ENCODE measurements at regions not wholly inside any gene's neighbourhood (a gene's known extent, or its start where the extent isn't known, plus 50 kb on each side); places are given as distances from the start of the nearest gene placed in this dataset.

DNA sequence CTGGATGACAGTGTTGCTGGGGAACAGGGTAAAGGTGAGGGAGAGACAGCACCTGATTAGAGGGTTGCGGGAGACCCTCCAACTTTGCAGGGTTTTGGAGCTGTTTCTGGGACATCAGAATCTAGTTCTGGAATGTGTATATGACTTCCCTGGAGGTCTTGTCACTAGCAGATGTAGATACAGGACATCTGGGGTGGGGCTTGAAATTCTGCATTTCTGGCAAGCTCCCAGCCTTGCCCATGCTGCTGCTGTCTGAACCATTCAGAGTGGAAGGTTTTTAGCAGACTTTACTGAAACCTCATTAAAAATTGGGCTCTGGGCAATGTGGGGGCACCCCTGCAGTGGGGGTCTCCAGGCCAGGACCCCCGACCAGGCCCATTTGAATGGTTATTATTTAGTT is 220.3 kb upstream of the SKOR2 start:
- Histone ChIP-seq H3K9me3 (ENCODE audit: insufficient read depth, low read depth, low read length) (no peaks in the 10 kb centered on the region), H3K36me3 (ENCODE audit: insufficient read depth, low read length) (no peaks in the 10 kb centered on the region), H2AFZ (ENCODE audit: low read depth, low read length) (no peak overlapping the region), H3K9ac (ENCODE audit: low read length) (no peak overlapping the region), H3K79me2 (ENCODE audit: insufficient read depth, low read length) (no peaks in the 10 kb centered on the region), H3K4me2 (ENCODE audit: low read length) (no peak overlapping the region), H3K4me3 (ENCODE audit: insufficient read depth, low read depth, low read length) (no peak overlapping the region), H3K4me1 (ENCODE audit: insufficient read depth, low read length) (no peaks in the 10 kb centered on the region), H3K27me3 (ENCODE audit: insufficient read depth, low read length) (no peaks in the 10 kb centered on the region), H3K27ac (ENCODE audit: low read depth, low read length) (no peak overlapping the region), H4K20me1 (ENCODE audit: insufficient read depth, low read length) (no peaks in the 10 kb centered on the region)
- FAIRE-seq: no peak
- Mint-ChIP-seq H3K36me3 (ENCODE audit: low read depth, unreplicated experiment) (no peaks in the 10 kb centered on the region), H3K4me1 (ENCODE audit: low read depth, unreplicated experiment) (peaks cover 2% of the 10 kb centered on the region), H3K27me3 (ENCODE audit: low read depth, unreplicated experiment) (peaks cover 36% of the 10 kb centered on the region), H3K4me3 (ENCODE audit: unreplicated experiment) (no peak overlapping the region), H3K27ac (ENCODE audit: unreplicated experiment) (no peak overlapping the region), H3K9me3 (ENCODE audit: unreplicated experiment) (no peaks in the 10 kb centered on the region)
- DNase-seq (ENCODE audit: low read depth): no peak
- TF ChIP-seq, protein P1, sequence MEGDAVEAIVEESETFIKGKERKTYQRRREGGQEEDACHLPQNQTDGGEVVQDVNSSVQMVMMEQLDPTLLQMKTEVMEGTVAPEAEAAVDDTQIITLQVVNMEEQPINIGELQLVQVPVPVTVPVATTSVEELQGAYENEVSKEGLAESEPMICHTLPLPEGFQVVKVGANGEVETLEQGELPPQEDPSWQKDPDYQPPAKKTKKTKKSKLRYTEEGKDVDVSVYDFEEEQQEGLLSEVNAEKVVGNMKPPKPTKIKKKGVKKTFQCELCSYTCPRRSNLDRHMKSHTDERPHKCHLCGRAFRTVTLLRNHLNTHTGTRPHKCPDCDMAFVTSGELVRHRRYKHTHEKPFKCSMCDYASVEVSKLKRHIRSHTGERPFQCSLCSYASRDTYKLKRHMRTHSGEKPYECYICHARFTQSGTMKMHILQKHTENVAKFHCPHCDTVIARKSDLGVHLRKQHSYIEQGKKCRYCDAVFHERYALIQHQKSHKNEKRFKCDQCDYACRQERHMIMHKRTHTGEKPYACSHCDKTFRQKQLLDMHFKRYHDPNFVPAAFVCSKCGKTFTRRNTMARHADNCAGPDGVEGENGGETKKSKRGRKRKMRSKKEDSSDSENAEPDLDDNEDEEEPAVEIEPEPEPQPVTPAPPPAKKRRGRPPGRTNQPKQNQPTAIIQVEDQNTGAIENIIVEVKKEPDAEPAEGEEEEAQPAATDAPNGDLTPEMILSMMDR (IDR thresholded peaks at IDR 0.05; ENCODE audit: insufficient read depth, low read depth, low read length): no peak
- no peak for TF ChIP-seq EZH2 (IDR thresholded peaks at IDR 0.05; ENCODE audit: insufficient read depth, low read length)

DNA sequence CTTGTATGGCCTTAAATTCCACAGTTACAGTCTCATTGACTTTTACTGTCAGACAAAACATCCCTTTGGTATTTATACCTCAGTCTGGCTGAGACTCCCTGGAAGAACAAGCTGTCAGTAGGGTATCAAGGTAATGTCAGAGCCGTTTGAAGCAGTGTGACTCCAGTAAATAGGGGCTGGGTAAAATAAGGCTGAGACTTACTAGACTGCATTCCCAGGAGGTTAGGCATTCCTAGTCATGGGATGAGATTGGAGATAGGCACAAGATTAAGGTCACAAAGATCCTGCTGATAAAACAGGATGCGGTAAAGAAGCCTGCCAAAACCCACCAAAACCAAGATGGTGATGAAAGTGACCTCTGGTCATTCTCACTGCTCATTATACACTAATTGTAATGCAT is 219.5 kb upstream of the SKOR2 start:
- Histone ChIP-seq H3K79me2 (ENCODE audit: insufficient read depth, low read length) (no peaks in the 10 kb centered on the region), H3K9me3 (ENCODE audit: insufficient read depth, low read depth, low read length) (no peaks in the 10 kb centered on the region), H3K4me3 (ENCODE audit: insufficient read depth, low read depth, low read length) (no peak overlapping the region), H4K20me1 (ENCODE audit: insufficient read depth, low read length) (no peaks in the 10 kb centered on the region), H3K4me1 (ENCODE audit: insufficient read depth, low read length) (no peaks in the 10 kb centered on the region), H3K27me3 (ENCODE audit: insufficient read depth, low read length) (no peaks in the 10 kb centered on the region), H3K36me3 (ENCODE audit: insufficient read depth, low read length) (no peaks in the 10 kb centered on the region), H2AFZ (ENCODE audit: low read depth, low read length) (no peak overlapping the region), H3K4me2 (ENCODE audit: low read length) (no peak overlapping the region), H3K9ac (ENCODE audit: low read length) (no peak overlapping the region), H3K27ac (ENCODE audit: low read depth, low read length) (no peak overlapping the region)
- Mint-ChIP-seq H3K36me3 (ENCODE audit: low read depth, unreplicated experiment) (no peaks in the 10 kb centered on the region), H3K4me3 (ENCODE audit: unreplicated experiment) (no peak overlapping the region), H3K27ac (ENCODE audit: unreplicated experiment) (no peak overlapping the region), H3K9me3 (ENCODE audit: unreplicated experiment) (no peaks in the 10 kb centered on the region), H3K4me1 (ENCODE audit: low read depth, unreplicated experiment) (peaks cover 2% of the 10 kb centered on the region), H3K27me3 (ENCODE audit: low read depth, unreplicated experiment) (peaks cover 32% of the 10 kb centered on the region)
- TF ChIP-seq, protein P1 (IDR thresholded peaks at IDR 0.05; ENCODE audit: insufficient read depth, low read depth, low read length): no peak
- no peak for TF ChIP-seq EZH2 (IDR thresholded peaks at IDR 0.05; ENCODE audit: insufficient read depth, low read length)
- DNase-seq (ENCODE audit: low read depth): no peak
- FAIRE-seq: no peak

DNA sequence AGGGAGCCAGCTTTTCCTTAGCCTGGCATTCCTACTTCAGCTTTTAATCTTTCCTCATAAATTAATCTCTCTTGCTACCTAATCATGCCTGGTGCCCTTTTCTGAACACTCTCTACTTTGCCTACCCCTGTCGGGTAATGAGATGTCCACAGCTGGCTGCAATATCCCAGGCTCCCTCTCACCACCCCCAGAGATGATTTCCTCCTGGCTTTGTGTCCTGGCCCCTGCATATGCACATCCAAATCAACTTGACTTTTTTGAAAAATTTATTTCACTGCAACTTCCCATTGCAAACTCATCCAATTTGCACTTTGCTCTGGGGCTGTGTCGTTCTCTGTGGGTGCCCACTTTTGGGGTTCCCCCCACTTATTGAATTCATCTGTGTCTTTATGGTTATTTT is 218.1 kb upstream of the SKOR2 start:
- no peaks in the 10 kb centered on the region for H3K36me3 Mint-ChIP-seq (ENCODE audit: low read depth, unreplicated experiment)
- no peak for DNase-seq (ENCODE audit: low read depth)
- Histone ChIP-seq H3K4me3 (ENCODE audit: insufficient read depth, low read depth, low read length) (no peak overlapping the region), H3K36me3 (ENCODE audit: insufficient read depth, low read length) (no peaks in the 10 kb centered on the region), H3K9ac (ENCODE audit: low read length) (no peak overlapping the region), H3K4me1 (ENCODE audit: insufficient read depth, low read length) (no peaks in the 10 kb centered on the region), H3K27me3 (ENCODE audit: insufficient read depth, low read length) (no peaks in the 10 kb centered on the region), H4K20me1 (ENCODE audit: insufficient read depth, low read length) (no peaks in the 10 kb centered on the region), H3K9me3 (ENCODE audit: insufficient read depth, low read depth, low read length) (peaks cover 2% of the 10 kb centered on the region), H3K4me2 (ENCODE audit: low read length) (no peak overlapping the region), H3K79me2 (ENCODE audit: insufficient read depth, low read length) (no peaks in the 10 kb centered on the region), H2AFZ (ENCODE audit: low read depth, low read length) (no peak overlapping the region), H3K27ac (ENCODE audit: low read depth, low read length) (no peak overlapping the region)
- no peak for FAIRE-seq
- TF ChIP-seq EZH2 (IDR thresholded peaks at IDR 0.05; ENCODE audit: insufficient read depth, low read length): no peak
- TF ChIP-seq, protein P1 (IDR thresholded peaks at IDR 0.05; ENCODE audit: insufficient read depth, low read depth, low read length): no peak
- H3K4me3 Mint-ChIP-seq (ENCODE audit: unreplicated experiment): no peak overlapping the region
- peaks cover 29% of the 10 kb centered on the region for H3K27me3 Mint-ChIP-seq (ENCODE audit: low read depth, unreplicated experiment)
- peaks cover 2% of the 10 kb centered on the region for H3K4me1 Mint-ChIP-seq (ENCODE audit: low read depth, unreplicated experiment)
- no peaks in the 10 kb centered on the region for H3K9me3 Mint-ChIP-seq (ENCODE audit: unreplicated experiment)
- no peak overlapping the region for H3K27ac Mint-ChIP-seq (ENCODE audit: unreplicated experiment)

Measured in astrocyte (in vitro differentiated cells and primary cell).